SIG-M5 treated with dmso at 0.1 percent for 504 hours (cell line): ENCODE measurements at regions not wholly inside any gene's neighbourhood (a gene's known extent, or its start where the extent isn't known, plus 50 kb on each side); places are given as distances from the start of the nearest gene placed in this dataset.
"Not testable (repeated sequence)": the region's sequence is repeated elsewhere in the genome, so short reads cannot be mapped to it uniquely, and the experiment has no call there.

Experiments
- DNase-seq: peaks from one replicate; lab custom pipeline; 2025; ENCODE audit not compliant: unreplicated experiment; lab: John Stamatoyannopoulos, UW

DNA sequence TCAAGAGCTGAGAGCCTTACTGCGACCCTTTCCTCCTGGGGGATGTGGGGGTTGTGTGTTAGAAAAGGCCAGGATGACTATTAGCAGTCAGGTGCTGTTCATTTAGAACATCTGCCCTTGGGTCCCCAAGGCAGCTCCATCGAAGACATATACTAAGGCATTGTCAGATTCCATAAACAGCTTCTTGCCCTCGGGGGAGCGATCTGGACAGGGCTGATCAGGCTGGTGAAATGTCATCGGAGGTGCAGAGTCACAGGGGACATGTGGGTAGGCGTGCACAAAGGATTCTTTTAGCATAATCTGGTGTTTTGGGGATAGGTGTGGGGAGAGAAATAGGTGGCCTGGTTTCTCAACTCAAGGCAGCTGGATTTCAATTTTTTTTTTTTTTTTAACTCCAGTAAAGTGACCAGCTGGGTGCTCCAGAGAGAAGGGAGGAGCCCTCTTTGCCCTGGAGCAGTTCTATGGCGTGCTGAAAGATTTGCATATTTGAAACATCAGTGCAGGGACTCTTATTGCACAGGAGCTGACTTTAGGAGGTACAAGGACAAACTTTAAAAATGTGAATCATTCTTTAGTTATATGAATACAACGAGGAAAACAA is 160.1 kb downstream of the SUDS3 start:
- no peak for DNase-seq

DNA sequence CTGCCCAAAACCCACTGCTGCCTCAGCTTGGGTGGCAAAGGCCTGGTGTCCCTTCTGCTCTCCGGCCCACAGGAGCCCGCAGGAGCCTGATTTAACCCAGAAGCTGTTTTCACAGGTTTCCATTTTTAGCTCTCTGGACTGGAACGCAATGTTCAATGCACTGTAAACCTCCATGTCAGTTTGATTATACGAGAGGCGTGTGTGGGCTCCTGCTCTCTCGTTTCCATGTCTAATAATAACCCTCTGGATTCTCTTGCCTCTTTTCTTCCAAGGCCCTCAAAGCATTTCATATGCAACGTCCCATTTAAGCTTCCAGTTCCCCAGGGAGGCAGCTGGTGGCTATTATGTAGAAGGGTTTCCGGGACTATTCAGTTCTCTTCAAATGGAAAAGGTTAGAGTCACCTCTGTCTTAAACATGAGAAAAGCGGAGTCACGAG is 161.1 kb downstream of the SUDS3 start:
- DNase-seq: no peak

GRCh38 chr12:118541071-118541470 is 164.7 kb downstream of the SUDS3 start:
- no peak for DNase-seq

DNA sequence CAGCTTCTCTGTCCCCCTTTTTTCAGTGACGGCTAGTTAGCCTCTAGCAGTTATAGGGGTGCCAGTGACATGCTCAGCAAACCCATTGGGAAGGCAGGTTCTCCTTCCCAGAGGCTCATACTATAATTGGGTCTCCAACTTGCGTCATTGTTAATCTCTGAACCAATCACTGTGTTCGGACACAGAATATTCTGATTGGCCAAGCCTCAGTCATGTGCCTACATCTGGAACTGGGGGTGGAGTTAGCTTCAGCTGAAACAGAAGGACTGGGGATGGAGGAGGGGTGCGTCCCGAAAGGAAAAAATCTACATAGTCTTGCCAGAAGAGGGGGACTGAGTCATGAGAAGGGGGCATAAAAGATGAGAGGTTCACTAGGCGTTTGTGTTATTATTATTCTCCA is 165.6 kb downstream of the SUDS3 start:
- DNase-seq: no peak

DNA sequence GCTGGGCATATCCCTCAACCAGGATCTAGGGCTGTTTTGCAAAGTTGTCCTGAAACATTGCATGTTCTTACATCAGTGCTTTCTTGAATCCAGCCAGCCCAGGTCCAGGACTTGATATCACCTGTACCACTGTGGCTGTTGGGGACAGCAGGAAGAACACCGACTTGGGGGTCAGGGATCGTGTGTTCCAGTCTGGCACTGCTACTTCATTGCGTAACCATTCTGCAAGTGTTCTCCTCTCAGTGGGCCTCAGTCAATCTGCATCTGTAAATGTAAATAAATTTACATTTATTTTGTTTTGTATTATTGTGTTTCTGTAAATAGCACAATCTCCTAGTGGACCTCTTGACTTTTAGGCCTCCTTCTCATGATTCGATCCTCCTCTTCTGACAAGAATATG is 167.3 kb downstream of the SUDS3 start:
- DNase-seq: no peak

DNA sequence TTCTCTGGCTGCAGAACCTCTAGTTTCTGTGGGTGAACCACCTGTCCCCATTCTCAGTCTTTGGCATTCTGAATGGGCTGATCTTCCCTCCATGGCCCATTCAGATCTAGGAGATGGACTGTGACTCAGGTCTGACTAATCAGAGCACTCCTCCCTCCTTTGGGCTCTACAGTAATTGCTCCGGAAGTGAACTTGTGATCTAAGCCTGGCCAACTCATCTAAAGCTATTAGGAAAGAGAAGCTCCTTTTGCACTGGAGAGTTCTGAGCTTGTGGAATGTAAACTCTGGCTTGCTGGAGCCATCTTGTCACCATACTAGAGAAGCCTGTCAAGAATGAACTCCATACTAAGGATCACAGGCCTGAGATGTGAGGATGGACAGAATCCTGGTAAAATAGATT is 168.2 kb downstream of the SUDS3 start:
- DNase-seq: no peak

DNA sequence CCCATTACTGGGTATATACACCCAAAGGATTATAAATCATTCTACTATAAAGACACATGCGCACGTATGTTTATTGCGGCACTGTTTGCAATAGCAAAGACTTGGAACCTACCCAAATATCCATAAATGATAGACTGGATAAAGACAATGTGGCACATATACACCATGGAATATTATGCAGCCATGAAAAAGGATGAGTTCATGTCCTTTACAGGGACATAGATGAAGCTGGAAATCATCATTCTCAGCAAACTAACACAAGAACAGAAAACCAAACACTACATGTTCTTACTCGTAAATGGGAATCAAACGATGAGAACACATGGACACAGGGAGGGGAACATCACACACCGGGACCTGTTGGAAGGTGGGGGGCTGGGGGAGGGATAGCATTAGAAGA is 171.3 kb downstream of the SUDS3 start:
- not testable (repeated sequence) for DNase-seq

DNA sequence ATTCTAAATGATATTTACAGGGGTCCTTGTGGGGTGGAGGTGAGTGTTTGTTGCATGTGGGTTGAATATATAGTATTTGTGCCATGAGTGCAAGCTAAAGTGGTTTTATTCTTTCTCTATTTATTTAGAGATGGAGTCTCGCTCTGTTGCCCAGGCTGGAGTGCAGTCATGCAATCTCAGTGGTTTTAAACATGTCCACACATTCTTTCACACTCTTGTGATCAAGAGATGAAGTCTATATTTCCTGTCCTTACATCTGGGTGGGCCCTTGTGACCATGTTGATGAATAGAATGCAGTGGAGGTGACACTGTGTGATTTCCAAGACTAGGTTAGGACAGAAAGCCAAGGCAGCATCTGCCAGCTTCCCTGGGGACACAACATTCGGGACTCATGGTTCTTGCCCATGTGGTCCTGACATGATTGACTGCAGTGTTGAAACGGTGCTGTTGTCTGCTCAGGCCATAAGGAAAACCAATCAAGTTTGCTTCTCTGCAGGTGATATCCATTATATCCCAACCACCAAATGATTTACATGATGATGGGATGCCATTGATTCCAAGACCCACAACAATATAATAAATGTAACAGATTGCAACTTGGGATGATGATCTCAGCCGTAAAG is 172.6 kb downstream of the SUDS3 start:
- DNase-seq: no peak

DNA sequence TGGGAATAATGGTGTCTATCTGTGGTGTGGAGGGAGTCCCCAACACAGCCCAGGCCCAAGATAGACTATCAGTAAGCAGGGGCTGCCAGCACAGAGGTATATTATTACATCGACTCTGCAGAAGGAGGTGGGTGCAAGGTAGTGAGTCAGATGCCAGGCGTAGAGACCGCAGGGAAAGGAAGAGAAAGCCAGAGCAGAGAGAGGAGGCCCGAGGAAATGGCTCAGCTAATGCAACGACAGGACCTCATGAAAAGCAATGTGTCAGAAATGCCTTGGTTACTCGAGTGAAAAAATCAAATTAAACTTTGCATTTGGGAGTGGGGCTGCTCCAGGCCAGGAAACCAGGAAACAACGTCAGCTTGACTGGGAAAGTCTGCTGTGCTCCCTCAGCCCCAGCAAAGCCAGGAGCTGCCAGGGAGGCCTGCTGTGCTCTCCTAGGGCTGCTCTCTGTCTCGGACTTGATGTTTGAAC is 173.2 kb downstream of the SUDS3 start:
- no peak for DNase-seq

DNA sequence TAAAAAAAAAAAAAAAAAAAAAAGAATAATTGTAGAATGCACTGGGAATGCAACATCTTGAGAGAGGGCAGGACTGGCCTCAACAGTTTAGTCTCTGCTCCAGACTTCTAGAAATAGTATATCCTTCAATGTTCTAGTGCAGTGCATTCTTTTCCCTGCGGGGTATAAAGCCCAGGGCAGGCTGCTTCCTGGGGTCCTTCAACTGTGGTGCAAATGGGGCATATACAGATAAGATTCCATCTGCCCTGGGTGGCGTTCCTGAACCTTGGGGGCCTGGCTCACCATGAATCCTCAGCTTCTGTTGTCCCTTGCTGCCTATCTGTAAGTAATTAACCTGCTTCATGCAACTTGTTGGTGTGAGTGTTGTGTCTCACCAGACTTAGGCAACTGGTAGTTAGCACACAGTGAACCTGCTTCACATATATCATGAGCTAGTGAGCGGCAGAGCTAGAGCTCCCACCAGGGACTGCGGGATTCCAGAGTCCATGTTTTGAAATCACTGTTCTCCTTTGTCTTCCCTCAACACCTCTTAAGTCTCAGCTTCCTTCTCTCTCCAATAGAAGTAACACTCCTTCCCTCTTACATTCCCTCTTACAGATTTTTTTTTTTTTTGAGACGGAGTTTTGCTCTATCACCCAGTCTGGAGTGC is 177.6 kb downstream of the SUDS3 start:
- DNase-seq: no peak

GRCh38 chr12:118558941-118559340 is 182.6 kb downstream of the SUDS3 start:
- DNase-seq: no peak

DNA sequence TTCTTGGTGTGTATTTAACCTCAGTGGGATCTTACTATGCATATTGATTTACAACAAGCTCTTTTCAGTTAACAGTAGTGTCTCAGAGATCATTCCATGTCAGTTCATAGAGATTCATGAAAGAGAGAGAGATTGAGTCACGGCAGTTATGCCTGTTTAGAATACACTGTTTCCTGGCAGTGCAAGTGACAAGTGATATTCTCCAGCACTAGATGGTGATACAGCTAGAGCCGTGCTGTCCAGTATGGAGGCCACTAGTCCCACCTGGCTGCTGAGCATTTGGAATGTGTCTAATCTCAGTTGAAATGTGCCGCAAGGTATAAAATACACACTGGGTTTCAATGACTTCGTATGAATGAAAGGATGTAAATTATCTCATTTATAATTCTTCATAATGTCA is 184.4 kb downstream of the SUDS3 start:
- DNase-seq: no peak

DNA sequence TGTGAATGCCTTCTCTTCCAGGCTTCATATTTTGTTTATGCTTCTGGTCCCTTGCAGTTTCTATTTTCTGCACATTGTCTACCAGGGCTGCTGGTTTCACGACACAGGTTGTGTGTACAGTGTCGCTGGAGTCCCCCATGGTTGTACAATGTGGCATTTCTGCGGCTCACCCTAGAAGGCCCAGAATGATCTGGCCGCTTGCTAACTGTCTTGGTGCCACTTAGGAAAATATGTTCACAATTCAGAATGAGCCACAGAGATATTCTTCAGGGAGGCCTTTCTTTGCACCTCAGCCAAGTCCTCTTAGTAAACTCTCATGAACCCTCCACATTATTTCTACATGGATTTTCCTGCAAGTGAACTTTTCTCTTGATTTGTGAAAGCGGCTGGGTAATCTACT is 195.4 kb downstream of the SUDS3 start:
- no peak for DNase-seq

DNA sequence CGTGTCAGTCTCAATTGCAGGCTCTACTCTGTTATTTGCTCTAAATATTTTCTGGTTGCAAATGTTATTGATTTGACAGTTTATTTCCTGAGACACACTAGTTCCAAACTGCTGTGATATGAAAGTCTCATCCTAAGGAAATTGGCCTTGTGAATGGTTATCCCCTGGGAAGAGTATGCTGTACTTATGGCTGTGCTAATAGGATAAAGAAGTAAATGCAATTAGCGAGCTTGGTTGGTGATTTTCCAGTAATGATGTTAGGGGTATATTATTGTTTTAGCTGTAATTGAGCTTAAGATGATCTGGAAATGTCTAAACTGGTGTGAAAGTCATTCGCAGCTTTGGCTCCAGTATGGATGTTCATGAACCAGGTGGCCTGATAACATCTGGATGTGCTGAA is 197.9 kb downstream of the SUDS3 start:
- DNase-seq: no peak

- DNase-seq: no peak
These were observed 199.4 kb downstream of the SUDS3 start for GRCh38 chr12:118575730-118576129.

DNA sequence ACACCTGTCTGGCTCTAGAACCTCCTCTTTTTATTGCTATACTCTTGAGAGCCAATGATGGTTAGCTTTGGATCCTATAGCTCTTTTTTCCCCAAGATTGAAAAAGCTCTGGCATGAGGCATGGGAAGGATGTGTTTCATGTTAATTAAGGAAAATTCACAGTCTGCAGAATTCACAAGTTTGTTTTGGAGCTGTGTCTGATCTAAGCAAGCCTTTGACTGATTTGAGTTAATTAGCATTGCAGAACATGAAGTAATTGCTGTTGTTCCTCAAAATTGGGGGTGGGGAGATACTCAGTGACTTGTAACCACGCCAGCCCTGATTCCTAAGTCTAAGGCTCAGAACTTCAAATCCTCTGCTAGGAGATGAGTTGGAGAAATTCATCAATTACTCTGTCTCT is 205.0 kb downstream of the SUDS3 start:
- DNase-seq: no peak

GRCh38 chr12:118582863-118583262 is 206.5 kb downstream of the SUDS3 start:
- DNase-seq: no peak

DNA sequence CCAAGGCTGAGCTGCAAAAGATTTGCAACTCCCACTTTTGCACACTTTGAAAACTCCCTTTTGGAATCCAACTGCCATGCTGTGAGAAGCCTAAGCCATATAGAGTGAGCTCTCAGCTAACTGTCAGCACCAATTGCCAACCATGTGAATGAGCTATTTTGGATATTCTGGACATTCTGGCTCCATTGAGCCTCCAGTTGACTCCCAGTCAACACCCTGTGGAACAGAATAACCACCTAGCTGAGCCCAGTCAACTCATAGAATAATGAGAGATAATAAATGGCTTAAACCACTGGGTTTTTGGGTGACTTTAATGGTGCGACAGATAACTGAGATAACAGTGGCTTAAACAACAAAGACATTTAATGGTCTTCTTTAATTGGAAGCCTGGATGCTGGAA is 210.1 kb downstream of the SUDS3 start:
- DNase-seq: no peak

GRCh38 chr12:118589162-118589561 is 212.8 kb downstream of the SUDS3 start:
- no peak for DNase-seq

GRCh38 chr12:118590406-118591150 is 214.2 kb downstream of the SUDS3 start:
- DNase-seq: no peak

- no peak for DNase-seq
These were observed 227.4 kb downstream of the SUDS3 start for GRCh38 chr12:118603610-118604361.
